Naive thymus-derived CD4-positive, alpha-beta T cell (primary cell): ENCODE measurements at regions not wholly inside any gene's neighbourhood (a gene's known extent, or its start where the extent isn't known, plus 50 kb on each side); places are given as distances from the start of the nearest gene placed in this dataset.

Experiments
- ATAC-seq: fragments of 150-1000 bp; cut with Tn5 transposase; 2 replicates; pipeline ENCODE4 v1.10.0; 2021; ENCODE audit warnings: mild to moderate bottlenecking, moderate library complexity
- CTCF ChIA-PET: fragments of 350-600 bp; sonication (Branson Sonifier 250); formaldehyde crosslinking; loops from one replicate; lab custom pipeline; 2021; ENCODE audit warnings: antibody characterized with exemption; lab: Charles Lee
- POLR2A ChIA-PET: fragments of 350-600 bp; sonication (Branson Sonifier 250); formaldehyde crosslinking; loops from one replicate; lab custom pipeline; 2021; ENCODE audit warnings: antibody characterized with exemption, inconsistent platforms; lab: Charles Lee
- DNase-seq, 9 donors: peaks; one replicate each; pipeline versions ENCODE4 v3.0.0 to v3.0.0-alpha.2; 2020 to 2022; ENCODE audit warnings: mixed read lengths in 1 of 9
- H3K27ac ChIP-seq: one replicate; pipeline ENCODE4 v1.7.0; 2013; ENCODE audit warnings: mild to moderate bottlenecking, low read depth, low read length, moderate library complexity
- H3K27me3 ChIP-seq, 2 donors: one replicate each; pipeline ENCODE4 v1.7.0; 2013; ENCODE audit warnings: low read length in 2 of 2, mild to moderate bottlenecking in 2 of 2, moderate library complexity in 2 of 2; ENCODE audit not compliant: control insufficient read depth in 2 of 2, insufficient read depth in 2 of 2
- H3K36me3 ChIP-seq, 3 experiments: 1 replicate in 2 of 3; 2 replicates in 1 of 3; pipeline ENCODE4 v1.7.0; 2013; ENCODE audit warnings: low read length in 3 of 3, mild to moderate bottlenecking in 3 of 3, moderate library complexity in 1 of 3; ENCODE audit not compliant: insufficient read depth in 3 of 3, control insufficient read depth in 2 of 3
- H3K4me1 ChIP-seq, 2 donors: one replicate each; pipeline ENCODE4 v1.7.0; 2013; ENCODE audit warnings: low read length in 2 of 2, mild to moderate bottlenecking in 2 of 2, moderate library complexity in 1 of 2; ENCODE audit not compliant: control insufficient read depth in 2 of 2, insufficient read depth in 2 of 2
- H3K4me3 ChIP-seq: 2 replicates; pipeline ENCODE4 v1.7.0; 2013; ENCODE audit warnings: mild to moderate bottlenecking, low read length
- H3K9me3 ChIP-seq, 3 experiments: 1 replicate in 2 of 3; 2 replicates in 1 of 3; pipeline ENCODE4 v1.7.0; 2013; ENCODE audit warnings: low read length in 3 of 3; ENCODE audit not compliant: control insufficient read depth in 2 of 3
- H3K27ac Mint-ChIP-seq, 9 donors: one replicate each; pipeline ENCODE4 v1.8.0; 2020 to 2022; ENCODE audit warnings: mixed read lengths in 9 of 9, mild to moderate bottlenecking in 8 of 9, moderate library complexity in 5 of 9, inconsistent platforms in 2 of 9
- H3K27me3 Mint-ChIP-seq, 5 donors: one replicate each; pipeline ENCODE4 v1.8.0; 2021 to 2022; ENCODE audit warnings: mixed read lengths in 5 of 5, mild to moderate bottlenecking in 1 of 5
- H3K36me3 Mint-ChIP-seq, 5 donors: one replicate each; pipeline ENCODE4 v1.8.0; 2020 to 2022; ENCODE audit warnings: mixed read lengths in 5 of 5, mild to moderate bottlenecking in 3 of 5, inconsistent platforms in 1 of 5
- H3K4me1 Mint-ChIP-seq, 7 donors: one replicate each; pipeline ENCODE4 v1.8.0; 2020 to 2022; ENCODE audit warnings: mixed read lengths in 7 of 7, mild to moderate bottlenecking in 3 of 7, inconsistent platforms in 1 of 7
- H3K4me3 Mint-ChIP-seq, 10 donors: one replicate each; pipeline ENCODE4 v1.8.0; 2020 to 2022; ENCODE audit warnings: mild to moderate bottlenecking in 10 of 10, mixed read lengths in 10 of 10, moderate library complexity in 6 of 10, inconsistent platforms in 2 of 10
- H3K9me3 Mint-ChIP-seq, 11 donors: one replicate each; pipeline ENCODE4 v1.8.0; 2020 to 2022; ENCODE audit warnings: mixed read lengths in 11 of 11, mild to moderate bottlenecking in 4 of 11, inconsistent platforms in 1 of 11, moderate library complexity in 1 of 11
- intact Hi-C, 2 donors: fragments of 100-400 bp; cut with micrococcal nuclease; formaldehyde crosslinking; loops; one replicate each; pipeline ENCODE4 v1.15.1; 2023

DNA sequence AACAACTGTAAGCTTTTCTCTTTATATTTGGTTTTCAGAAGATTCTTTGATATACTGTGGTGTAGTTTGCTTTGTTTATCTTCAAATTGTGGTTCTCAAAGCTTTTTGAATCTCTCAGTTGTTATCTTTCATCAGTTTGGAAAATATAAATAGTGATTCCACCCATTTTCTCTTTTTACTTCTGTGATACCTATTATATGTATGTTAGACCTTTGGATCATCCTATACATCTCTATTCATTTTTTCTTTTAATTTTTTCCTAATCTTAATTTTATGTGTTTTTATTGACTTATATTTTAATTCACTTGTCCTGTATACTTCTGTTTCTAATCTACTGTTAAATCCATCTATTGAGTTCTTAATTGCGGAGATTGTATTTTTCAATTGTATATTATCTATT is 160.7 kb upstream of the COL8A1 start:
- H3K27me3 ChIP-seq: no peaks in the 10 kb centered on the region
- POLR2A ChIA-PET: no interaction called here
- no peak overlapping the region for H3K4me3 Mint-ChIP-seq

DNA sequence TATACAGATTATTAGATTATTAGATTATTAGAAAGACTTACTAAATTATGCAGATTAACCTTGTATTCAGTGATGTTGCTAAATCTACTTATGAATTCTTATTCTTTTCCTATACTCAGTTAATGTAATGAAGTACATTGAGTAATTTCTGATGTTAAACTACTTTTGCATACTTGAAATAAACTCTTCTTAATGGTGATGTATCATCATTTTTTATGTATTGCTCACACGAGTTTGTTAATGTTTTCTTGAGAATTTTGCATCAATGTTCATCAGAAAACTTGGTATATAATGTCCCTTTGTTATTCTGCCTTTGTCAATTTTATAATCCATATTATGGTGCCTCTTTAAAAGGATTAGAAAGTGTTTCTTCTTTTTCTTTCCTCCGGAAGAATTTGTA is 163.2 kb upstream of the COL8A1 start:
- Mint-ChIP-seq H3K4me1 (no peaks in the 10 kb centered on the region), H3K27me3 (no peaks in the 10 kb centered on the region), H3K4me3 (no peak overlapping the region), H3K9me3 (peaks cover 0 to 17% (median 3%) of the 10 kb centered on the region in 11 donors), H3K27ac (no peak overlapping the region), H3K36me3 (no peaks in the 10 kb centered on the region)
- H3K9me3 ChIP-seq: no peaks in the 10 kb centered on the region
- CTCF ChIA-PET: no interaction called here
- ATAC-seq: no peak
- H3K27me3 ChIP-seq: no peaks in the 10 kb centered on the region
- H3K4me1 ChIP-seq: no peaks in the 10 kb centered on the region
- intact Hi-C loops: no loop called here
- H3K4me3 ChIP-seq: no peak overlapping the region
- H3K27ac ChIP-seq: no peak overlapping the region
- no peaks in the 10 kb centered on the region for H3K36me3 ChIP-seq
- POLR2A ChIA-PET: no interaction called here
- DNase-seq: no peak

More for the DNA sequence above, 160.7 kb upstream of the COL8A1 start:
- Mint-ChIP-seq H3K36me3 (no peaks in the 10 kb centered on the region), H3K4me1 (no peaks in the 10 kb centered on the region), H3K27ac (no peak overlapping the region), H3K9me3 (peaks cover 0 to 18% (median 3%) of the 10 kb centered on the region in 11 donors), H3K27me3 (no peaks in the 10 kb centered on the region)
- CTCF ChIA-PET: no interaction called here
- H3K36me3 ChIP-seq: no peaks in the 10 kb centered on the region
- H3K4me3 ChIP-seq: no peak overlapping the region
- H3K27ac ChIP-seq: no peak overlapping the region
- intact Hi-C loops: no loop called here
- no peaks in the 10 kb centered on the region for H3K9me3 ChIP-seq
- H3K4me1 ChIP-seq: no peaks in the 10 kb centered on the region
- ATAC-seq: no peak
- DNase-seq: no peak

DNA sequence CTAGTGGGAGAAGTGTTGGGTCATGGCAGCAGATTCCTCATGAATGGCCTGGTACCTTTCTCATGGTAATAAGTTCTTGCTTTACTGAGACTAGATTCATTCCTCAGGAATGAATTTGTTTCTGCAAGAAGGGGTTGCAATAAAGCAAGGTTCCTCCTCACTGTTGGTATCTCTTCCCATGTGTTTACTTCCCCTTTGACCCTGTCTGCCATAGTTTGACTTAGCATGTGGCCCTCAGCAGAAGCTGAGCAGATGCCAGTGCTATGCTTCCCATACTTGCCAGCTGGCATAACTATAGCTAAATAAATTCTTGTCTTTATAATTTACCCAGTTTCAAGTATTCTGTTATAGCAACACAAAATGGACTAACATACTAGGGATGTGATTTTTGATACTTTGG is 163.6 kb upstream of the COL8A1 start:
- no peak overlapping the region for H3K4me3 Mint-ChIP-seq
- no peaks in the 10 kb centered on the region for H3K27me3 Mint-ChIP-seq
- H3K36me3 ChIP-seq: no peaks in the 10 kb centered on the region
- intact Hi-C loops: no loop called here
- H3K4me1 Mint-ChIP-seq: no peaks in the 10 kb centered on the region
- ATAC-seq (no peak), DNase-seq (no peak)
- no peak overlapping the region for H3K27ac Mint-ChIP-seq
- POLR2A ChIA-PET: no interaction called here
- no peaks in the 10 kb centered on the region for H3K27me3 ChIP-seq
- no peaks in the 10 kb centered on the region for H3K9me3 ChIP-seq
- H3K9me3 Mint-ChIP-seq: peaks cover 0 to 17% (median 3%) of the 10 kb centered on the region in 11 donors
- CTCF ChIA-PET: no interaction called here
- H3K4me1 ChIP-seq: no peaks in the 10 kb centered on the region
- no peak overlapping the region for H3K27ac ChIP-seq
- H3K4me3 ChIP-seq: no peak overlapping the region
- H3K36me3 Mint-ChIP-seq: no peaks in the 10 kb centered on the region

DNA sequence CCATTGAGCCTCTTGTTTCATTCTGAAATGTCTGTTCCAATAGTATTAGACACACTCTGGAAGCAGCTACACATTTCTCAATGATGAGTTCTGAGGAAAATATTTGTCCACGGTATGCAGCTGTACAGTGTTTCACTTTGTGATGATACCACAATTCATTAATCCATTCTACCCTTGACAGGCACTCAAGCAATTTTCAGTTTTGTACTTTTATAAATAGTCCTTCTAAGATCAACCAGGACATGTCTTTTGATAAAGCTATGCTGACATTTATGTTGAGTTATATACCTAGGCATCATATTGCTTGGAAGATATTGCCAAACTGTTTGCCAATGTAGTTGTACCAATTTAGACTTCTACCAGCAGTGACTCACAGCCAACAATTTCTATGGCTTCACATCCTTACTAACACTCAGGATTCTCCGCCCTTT is 165.1 kb upstream of the COL8A1 start:
- Mint-ChIP-seq H3K4me1 (no peaks in the 10 kb centered on the region), H3K36me3 (no peaks in the 10 kb centered on the region), H3K4me3 (no peak overlapping the region), H3K27ac (no peak overlapping the region), H3K9me3 (peaks cover 0 to 14% (median 4%) of the 10 kb centered on the region in 11 donors), H3K27me3 (no peaks in the 10 kb centered on the region)
- intact Hi-C loops: no loop called here
- Histone ChIP-seq H3K27me3 (no peaks in the 10 kb centered on the region), H3K4me1 (no peaks in the 10 kb centered on the region), H3K4me3 (no peak overlapping the region), H3K36me3 (no peaks in the 10 kb centered on the region), H3K27ac (no peak overlapping the region), H3K9me3 (no peaks in the 10 kb centered on the region)
- DNase-seq (no peak), ATAC-seq (no peak)
- CTCF ChIA-PET: interaction anchor here (0.6 kb wide), 1 partner anchor 351 kb away, joined by 4 read pairs; no protein-coding TSS in a partner anchor
- POLR2A ChIA-PET: no interaction called here

DNA sequence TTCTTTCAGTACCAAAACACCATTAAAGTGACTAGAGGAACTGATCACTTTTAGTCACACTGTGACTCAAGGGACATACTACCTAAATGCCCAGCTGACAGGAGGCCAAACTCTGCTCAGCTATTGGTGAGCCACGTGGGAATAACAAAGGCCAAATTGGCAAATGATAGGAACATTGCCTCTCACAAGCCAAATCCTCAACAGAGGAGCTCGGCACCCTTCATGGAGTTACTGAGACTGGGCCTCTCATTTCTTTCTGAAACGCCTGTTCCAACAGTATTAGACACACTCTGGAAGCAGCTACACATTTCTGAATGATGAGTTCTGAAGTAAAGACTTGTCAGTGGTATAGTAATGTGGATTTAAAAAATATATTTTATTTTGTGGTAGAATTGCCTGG is 166.0 kb upstream of the COL8A1 start:
- H3K36me3 Mint-ChIP-seq: no peaks in the 10 kb centered on the region
- no peak overlapping the region for H3K27ac ChIP-seq
- H3K27ac Mint-ChIP-seq: no peak overlapping the region
- H3K4me3 ChIP-seq: no peak overlapping the region
- no peaks in the 10 kb centered on the region for H3K27me3 ChIP-seq
- H3K9me3 Mint-ChIP-seq: peaks cover 0 to 18% (median 0%) of the 10 kb centered on the region in 11 donors
- H3K4me1 Mint-ChIP-seq: no peaks in the 10 kb centered on the region
- ChIA-PET CTCF (interaction anchor here (0.7 kb wide), 1 partner anchor 1448 kb away, joined by 3 read pairs; no protein-coding TSS in a partner anchor), POLR2A (no interaction called here)
- ATAC-seq (no peak), DNase-seq (no peak)
- intact Hi-C loops: no loop called here
- no peak overlapping the region for H3K4me3 Mint-ChIP-seq
- H3K9me3 ChIP-seq: no peaks in the 10 kb centered on the region
- H3K27me3 Mint-ChIP-seq: no peaks in the 10 kb centered on the region
- H3K4me1 ChIP-seq: no peaks in the 10 kb centered on the region
- H3K36me3 ChIP-seq: no peaks in the 10 kb centered on the region

DNA sequence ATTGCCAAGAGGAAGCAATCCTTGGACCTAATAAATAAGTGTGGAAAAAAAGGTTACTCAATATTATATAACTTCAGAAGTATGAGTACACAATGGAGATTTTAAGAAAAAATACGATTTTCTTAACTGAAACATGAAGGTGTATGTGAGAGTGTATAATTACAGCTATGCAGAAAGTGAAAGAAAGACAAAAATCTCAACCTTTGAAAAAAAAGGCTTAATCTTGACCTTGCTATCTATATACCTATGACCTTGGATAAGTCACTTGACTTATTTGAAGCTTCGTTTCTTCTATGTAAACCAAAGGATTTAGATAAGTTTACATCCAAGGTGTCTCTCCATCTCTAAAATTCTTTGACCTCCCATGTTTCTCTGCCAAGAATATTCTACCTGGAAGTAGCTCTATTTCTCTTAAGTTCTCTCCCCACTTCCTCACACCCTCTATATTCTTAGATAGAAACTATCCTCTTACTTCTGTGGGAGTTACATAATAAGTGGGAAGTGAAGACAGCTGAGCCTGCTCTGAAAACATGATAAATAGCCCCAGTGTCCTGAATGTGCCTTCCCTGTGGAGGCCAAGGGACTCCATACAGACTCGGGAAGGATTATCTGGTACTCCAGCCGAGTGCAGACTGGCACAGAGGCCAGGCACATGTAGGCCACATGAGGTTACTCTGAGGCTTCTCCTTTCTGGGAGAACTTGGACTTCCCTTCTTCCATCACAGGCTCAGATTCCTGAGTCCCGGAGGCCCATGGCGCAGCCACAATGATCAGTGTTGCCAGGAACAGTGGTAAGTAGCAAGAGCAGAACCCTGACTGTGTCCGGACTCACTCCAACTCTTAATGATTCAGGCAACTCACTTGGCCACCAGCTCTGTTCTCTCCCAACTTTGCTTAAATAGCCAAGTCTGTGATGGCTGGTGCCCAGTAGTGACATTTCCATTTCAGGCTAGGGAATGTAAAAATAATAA is 166.8 kb upstream of the COL8A1 start:
- no peak for DNase-seq
- no peak overlapping the region for H3K4me3 ChIP-seq
- POLR2A ChIA-PET: no interaction called here
- Mint-ChIP-seq H3K4me1 (no peaks in the 10 kb centered on the region), H3K4me3 (no peak overlapping the region), H3K36me3 (no peaks in the 10 kb centered on the region), H3K27ac (no peak overlapping the region), H3K27me3 (no peaks in the 10 kb centered on the region), H3K9me3 (peaks cover 0 to 18% (median 0%) of the 10 kb centered on the region in 11 donors)
- no peaks in the 10 kb centered on the region for H3K27me3 ChIP-seq
- intact Hi-C loops: no loop called here
- CTCF ChIA-PET: interaction anchor here (0.7 kb wide), 1 partner anchor 1447 kb away, joined by 3 read pairs; no protein-coding TSS in a partner anchor
- H3K9me3 ChIP-seq: no peaks in the 10 kb centered on the region
- H3K27ac ChIP-seq: no peak overlapping the region
- H3K36me3 ChIP-seq: no peaks in the 10 kb centered on the region
- no peaks in the 10 kb centered on the region for H3K4me1 ChIP-seq
- no peak for ATAC-seq

DNA sequence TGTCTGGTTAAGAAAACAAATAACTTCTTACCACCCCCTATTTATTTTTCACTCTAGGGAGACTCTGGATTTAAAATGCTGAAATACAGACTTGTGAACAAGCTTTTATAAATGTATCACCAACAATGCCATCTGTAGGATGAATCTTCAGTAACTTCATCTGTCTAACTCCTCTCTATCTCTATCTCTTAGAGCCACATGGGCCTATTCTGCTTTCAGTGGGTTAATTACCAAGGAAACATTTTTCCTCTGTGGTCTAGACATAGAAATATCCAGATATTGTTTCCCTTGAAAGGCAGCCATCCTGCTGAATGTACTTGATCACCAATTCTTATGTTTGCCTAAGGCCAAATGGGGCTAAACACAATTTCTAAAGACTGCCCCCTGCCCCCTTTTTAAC is 167.6 kb upstream of the COL8A1 start:
- H3K9me3 Mint-ChIP-seq: peaks cover 0 to 18% (median 0%) of the 10 kb centered on the region in 11 donors
- Histone ChIP-seq H3K4me1 (no peaks in the 10 kb centered on the region), H3K27me3 (no peaks in the 10 kb centered on the region), H3K36me3 (no peaks in the 10 kb centered on the region), H3K9me3 (no peaks in the 10 kb centered on the region), H3K4me3 (no peak overlapping the region), H3K27ac (no peak overlapping the region)
- DNase-seq (no peak), ATAC-seq (no peak)
- ChIA-PET POLR2A (no interaction called here), CTCF (no interaction called here)
- no peak overlapping the region for H3K4me3 Mint-ChIP-seq
- no peaks in the 10 kb centered on the region for H3K4me1 Mint-ChIP-seq
- H3K36me3 Mint-ChIP-seq: no peaks in the 10 kb centered on the region
- intact Hi-C loops: no loop called here
- no peak overlapping the region for H3K27ac Mint-ChIP-seq
- H3K27me3 Mint-ChIP-seq: no peaks in the 10 kb centered on the region
